HuH-7.5 (cell line): ENCODE measurements at regions not wholly inside any gene's neighbourhood (a gene's known extent, or its start where the extent isn't known, plus 50 kb on each side); places are given as distances from the start of the nearest gene placed in this dataset.

Experiments used
- DNase-seq: peaks from one replicate; pipeline ENCODE4 v3.0.0; 2011; ENCODE audit warnings: low spot score

DNA sequence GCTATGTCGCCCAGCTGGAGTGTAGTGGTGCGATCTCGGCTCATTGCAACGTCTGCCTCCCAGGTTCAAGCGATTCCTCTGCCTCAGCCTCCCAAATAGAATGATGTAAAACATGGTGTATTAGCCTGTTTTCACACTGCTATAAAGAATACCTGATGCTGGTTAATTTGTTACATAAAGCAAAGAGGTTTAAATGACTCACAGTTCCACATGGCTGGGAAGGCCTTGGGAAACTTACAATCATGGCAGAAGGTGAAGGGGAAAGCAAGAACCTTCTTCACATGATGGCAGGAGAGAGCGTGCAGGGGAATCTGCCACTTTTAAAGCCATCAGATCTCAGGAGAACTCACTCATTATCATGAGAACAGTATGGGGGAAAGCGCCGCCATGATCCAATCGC, 1191.8 kb downstream of the ARAP2 start:
- DNase-seq = no peak

DNA sequence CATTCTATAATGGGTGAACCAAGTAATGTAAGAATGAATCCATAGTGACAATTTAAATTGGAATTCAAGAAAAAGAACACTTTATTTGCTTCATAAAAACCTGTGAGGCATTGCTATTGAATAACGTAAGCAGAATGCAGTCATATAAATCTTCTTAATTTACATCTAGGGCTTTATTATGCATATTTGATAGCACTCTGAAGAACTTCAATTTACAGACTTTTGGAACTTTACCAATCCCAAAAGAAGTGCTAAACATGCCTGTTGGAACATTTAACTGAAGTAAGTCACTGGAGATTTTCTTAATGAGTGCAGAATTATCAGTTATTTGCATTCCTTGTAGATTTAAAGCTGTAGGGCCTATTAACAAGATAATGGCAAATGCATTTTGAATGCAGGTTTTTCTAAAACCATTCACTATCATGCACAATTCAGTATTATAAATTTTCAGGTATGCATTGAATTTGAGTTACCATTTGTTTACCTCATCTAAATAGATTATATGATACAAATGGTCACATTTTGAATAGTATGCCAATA, 1181.2 kb downstream of the ARAP2 start:
- no peak for DNase-seq

DNA sequence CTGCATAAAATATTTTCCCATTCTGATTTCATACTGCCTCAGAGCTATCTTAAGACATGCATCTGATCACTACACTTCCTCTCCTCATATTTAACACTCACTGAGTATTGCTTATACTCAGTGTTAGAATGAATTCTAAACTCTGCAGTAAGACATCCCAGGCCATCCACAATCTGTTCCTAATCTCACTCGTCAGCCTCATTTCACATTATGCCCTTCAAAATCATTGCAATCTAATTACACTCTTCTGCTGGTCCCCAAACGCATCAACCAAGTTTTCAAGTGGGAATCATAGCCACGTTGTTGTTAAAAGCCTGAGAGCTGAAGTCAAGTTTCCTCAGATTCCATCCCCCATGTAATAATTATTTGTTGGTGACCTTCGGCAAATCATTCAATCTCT, 1177.9 kb downstream of the ARAP2 start:
- no peak for DNase-seq

DNA sequence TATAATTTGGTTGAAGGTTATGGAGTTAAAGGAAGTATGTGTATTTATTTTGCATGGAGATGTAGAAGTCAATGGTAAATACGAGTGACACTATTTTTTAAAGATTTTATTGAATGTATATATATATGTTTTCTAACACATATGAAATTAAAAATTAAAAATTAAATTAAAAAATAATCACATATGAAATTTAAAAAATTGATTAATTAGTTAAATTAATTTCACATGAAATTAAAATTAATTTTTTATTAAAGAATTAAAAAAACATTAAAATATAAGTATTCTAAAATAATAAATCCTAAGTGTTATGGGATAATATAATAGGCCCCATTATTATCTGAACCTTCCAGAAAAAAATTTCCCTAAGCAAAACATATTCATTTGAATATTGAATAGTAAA, 1163.5 kb downstream of the ARAP2 start:
- DNase-seq = no peak

DNA sequence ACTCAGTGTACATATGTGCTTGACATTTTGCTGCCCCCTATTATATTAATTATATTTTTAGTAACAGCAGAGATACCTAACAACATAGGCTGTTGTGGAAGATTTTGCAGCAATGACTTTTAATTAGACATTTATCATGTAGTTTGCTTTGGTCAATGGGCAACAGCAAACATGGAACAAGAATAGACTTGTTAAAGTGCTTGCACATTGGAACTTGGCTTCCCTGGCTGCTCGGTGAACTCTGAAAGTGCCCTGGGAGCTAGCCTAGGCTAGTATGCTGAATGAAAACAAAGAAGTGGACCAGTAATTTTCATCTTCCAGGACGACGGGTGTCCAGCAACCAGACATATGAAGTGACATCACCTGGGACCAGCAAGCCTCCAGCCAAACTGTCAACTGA, 1157.1 kb downstream of the ARAP2 start:
- no peak for DNase-seq

DNA sequence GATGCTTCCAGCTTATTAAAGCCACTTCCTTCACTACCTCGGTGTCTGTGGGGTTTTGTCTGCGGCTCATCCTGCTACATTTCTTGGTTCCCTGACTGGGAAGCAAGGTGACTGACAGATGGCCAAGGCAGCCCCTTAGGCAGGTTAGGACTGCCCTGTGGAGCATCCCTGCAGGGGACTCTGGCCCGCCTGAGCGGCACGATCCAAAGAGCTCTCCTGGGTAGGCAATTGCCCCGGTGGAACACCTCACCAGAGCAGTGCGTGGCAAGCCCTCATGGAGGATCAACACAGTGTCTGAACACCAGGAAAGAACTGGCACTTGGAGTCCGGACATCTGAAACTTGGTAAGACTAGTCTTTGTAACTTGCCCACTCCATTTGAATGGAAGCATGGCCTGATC, 1143.4 kb downstream of the ARAP2 start:
- no peak for DNase-seq

DNA sequence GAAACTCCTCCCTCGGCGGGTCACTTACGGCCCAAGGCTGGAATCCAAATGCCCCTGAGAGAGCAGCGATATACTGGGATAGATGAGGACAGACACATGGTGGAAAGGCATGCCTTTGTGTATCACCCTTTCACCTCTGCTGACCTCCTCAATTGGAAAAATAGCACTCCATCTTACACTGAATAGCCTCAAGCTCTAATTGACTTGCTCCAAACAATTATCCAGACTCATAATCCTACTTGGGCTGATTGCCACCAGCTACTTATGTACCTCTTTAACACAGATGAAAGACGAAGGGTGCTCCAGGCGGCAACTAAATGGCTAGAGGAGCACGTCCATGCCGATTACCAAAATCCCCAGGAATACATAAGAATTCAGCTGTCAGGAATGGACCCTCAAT, 1142.2 kb downstream of the ARAP2 start:
- DNase-seq = no peak

DNA sequence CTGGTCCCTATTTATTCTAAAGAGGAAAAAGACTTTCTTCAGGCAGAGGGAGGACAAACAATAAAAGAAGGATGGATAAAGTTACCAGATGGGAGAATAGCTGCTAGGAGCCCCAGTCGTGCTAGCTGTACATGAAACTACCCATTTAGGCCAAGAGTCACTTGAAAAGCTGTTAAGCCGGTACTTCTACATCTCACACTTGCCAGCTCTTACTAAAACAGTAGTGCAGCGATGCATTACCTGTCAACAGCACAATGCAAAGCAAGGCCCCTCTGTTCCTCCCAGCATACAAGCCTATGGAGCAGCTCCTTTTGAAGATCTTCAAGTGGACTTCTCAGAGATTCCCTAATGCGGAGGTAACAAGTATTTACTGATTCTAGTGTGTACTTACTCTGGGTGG, 1138.8 kb downstream of the ARAP2 start:
- DNase-seq = no peak

DNA sequence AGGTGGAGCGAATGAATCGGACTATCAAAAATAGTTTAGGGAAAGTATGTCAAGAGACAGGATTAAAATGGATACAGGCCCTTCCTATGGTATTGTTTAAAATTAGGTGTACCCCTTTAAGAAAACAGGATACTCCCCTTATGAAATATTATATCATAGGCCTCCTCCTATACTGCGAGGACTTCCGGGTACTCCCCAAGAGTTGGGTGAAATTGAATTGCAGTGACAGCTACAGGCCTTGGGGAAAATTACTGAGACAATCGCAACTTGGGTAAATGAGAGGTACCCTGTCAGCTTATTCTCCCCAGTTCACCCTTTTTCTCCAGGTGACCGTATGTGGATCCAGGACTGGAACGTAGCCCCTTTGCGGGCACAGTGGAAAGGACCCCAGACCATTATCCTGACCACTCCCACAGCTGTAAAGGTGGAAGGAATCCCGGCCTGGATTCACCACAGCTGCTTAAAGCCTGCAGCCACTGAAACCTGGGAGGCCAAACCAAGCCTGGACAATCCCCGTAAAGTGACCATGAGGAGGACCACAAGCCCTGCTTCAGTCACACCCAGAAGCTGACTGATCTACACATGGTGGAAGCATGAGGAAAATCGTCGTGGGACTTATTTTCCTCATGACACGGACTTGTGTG, 1138.1 kb downstream of the ARAP2 start:
- no peak for DNase-seq

DNA sequence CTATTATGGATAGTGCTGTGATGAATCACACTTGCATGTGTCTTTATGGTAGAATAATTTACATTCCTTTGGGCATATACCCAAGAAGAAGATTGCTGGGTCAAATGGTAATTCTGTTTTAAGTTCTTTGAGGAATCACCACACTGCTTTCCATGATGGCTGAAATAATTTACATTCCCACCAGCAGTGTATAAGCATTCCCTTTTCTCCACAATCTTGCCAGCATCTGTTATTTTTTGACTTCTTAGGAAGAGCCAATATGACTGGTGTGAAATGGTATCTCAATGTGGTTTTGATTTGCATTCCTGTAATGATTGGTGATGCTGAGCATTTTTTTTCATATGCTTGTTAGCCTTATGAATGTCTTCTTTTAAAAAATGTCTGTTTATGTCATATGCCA, 1120.2 kb downstream of the ARAP2 start:
- no peak for DNase-seq

DNA sequence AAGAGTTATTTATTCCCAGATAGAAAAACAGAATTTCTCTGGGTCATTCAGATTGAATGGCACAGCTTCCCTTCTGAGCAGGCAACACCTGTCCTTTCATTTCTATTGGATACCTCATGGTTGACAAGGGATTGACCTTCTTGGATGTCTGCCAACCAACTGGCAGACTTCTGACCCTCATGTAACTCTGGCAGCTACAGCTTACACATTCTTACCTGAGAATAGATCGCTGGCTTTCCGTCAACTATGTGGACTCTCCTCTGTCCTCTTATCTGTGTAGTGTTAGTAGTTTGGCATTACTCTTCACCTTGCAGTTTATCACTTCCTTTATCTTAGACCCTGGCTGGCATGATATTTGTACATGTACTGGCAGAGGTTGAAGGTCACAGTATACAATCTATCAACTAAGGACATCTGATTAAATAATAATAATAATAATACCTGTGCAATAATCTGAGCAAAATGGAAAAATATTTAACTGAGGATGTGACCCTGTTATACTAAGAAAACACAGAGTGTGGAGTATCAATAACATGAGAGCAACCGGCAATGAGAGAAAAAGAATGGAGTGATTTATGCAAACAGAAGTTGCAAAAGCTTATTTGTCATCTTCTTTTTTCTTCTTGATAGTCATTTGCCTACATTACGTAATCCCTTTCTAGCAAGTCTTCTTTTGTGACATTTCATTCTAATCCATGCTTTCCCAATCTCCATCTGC, 1118.2 kb downstream of the ARAP2 start:
- DNase-seq = peak; percentile 7

DNA sequence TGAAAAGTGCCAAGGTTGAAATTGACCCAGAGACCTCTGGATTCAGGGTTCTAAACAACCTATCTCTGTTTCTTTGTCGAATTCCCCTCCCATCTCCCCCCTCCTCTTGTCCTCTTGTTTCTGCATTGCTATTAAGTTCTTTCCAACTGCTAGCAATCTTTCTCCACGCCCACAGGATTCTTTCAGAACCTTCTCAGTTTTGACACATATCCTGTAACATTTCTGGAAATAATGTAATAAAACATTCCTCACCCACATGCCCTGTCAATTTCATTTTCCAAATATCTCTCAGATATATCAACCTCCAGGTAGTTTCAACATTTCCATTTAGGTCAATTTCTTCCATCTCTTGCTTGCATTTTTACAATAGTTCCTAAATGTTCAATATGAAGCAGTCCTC, 1105.9 kb downstream of the ARAP2 start:
- no peak for DNase-seq

DNA sequence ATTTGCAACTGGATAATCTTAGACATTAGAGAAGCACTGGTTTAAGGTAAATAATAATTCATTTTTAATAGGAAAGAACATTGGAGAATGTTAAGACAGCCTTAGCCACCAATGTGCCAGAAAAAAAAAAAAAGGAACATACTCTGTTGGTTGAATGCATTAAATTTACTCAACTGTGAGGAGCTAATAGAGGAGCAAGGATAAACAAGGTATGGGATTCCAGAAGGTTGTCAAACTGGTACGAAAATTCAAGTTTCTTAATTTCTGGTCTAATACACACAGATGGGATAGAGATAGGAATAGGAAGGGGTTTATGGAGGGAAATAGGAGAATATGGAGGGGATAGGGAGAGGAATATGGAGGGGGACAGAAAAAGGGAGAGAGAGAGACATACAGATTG, 1096.6 kb downstream of the ARAP2 start:
- no peak for DNase-seq

DNA sequence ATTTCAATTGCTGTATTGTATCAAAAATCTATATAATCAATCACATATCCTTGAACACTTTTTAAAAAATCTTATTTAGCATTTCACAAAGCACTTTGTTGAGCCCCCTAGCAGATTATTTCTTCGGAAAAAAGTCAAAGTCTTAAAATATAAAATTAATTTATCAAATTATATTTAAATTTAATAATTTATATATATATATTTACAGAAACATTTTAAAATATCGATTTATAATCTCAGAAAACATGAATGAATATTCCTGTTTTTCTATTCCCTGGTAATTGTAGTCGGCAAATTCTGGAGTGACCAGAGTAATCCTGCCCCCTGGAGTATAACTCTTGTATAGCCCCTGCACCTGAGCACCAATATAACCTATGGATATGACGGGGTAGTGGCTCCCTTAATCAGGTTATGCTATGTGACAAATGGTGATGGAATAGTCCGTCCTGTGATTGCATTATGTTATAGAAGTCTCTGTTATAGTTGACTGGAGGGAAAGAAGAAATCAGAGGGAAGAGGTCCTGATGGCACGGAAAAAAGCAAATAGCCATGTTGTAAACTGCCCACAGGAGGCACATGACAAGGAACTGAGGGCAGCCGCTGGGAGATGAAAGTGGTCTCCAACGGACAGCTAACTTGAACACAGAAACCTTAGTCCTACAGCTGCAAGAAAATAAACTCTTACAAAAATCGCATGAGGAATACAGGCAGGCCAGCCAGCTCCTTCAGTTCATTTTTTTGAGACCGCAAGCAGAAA, 1092.3 kb downstream of the ARAP2 start:
- peak; percentile 5 for DNase-seq

DNA sequence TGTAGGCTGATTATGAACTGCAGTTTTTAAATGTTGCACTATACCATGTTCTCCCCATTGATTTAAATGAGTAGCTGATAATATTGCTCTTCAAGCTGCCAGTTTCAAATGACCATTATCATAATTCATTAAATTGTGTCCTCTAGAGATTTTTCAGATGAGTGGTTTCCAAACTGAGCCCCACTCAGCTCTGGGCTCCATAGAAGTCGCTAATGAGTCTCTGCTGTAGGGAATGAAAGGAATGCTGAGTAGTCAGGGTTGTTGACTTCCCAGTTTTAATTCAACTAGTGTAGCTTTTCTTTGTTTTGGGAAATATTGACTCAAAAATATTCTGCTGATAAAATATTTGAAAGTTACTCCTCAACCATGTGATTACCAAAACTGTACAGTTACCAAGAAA, 1081.1 kb downstream of the ARAP2 start:
- DNase-seq = no peak

DNA sequence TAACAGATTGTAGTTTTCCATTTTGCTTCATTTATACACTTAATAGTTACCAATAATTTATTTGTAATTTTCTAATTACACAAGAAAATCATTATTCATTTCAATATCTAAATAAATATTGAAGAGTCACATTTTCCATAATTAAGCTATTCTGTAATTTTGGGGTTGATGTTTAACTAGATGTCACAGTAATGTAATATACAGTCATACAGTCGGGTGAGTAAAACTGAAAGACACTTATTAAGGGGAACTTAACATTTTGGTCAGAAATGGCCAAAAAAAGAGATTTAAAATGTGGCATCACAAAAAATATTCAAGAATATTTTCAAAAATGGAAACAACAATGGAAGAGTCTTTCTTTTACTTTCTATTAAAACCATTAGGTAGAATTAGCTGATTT, 1080.3 kb downstream of the ARAP2 start:
- no peak for DNase-seq

DNA sequence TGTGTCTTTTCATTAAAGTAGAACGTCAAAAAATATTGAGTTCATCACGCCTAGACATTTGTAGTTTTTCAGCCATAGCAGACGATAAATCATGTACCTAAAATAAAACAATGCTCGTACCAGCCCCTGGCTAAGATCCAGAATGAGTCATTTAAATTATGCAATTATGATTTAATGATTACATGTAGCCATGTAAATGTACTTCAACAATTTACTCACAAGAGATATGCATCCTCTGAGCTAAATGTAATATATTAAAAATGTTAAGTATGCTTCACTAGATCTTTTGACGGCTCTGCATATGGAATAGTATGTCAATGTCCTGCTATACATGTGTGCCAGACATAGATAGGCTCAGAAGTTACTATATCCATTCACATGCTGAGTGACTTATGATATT, 1077.8 kb downstream of the ARAP2 start:
- DNase-seq = no peak

DNA sequence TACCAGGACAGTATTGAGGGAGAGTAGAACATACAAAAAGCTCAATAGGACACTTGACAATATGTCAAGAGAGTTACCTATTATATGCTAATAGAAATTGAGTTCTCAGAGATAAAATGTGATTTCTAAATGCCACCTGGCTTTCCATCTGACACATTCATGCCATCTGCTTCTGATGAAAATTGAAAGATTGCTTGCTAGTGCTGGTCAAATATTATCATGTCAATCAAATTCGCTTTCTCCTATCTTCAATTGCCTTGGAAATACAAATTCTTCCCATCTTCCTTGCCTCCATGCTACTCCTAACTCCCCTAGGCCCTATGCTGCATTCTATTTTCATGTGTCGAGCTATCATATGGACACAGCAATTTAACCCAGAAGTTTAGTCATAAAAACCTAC, 1076.9 kb downstream of the ARAP2 start:
- DNase-seq = no peak

DNA sequence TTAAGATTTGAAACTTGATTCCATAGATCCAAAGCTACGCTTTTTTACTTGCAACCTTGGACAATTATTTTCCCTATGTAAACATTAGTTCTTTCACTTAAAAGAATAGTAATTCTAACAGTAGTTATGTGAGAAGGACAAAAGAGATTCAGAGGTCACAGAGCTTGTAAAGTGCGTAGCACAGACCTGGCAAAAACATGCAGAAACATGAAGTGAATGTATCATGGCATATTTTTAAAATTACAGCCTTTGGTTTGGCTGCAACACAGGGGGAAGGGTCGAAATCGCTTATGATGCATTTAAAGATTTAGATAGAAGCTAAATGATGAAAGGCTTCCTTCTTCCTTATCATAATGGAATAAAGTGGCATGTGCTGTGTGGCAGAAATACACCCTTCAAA, 1068.8 kb downstream of the ARAP2 start:
- no peak for DNase-seq

DNA sequence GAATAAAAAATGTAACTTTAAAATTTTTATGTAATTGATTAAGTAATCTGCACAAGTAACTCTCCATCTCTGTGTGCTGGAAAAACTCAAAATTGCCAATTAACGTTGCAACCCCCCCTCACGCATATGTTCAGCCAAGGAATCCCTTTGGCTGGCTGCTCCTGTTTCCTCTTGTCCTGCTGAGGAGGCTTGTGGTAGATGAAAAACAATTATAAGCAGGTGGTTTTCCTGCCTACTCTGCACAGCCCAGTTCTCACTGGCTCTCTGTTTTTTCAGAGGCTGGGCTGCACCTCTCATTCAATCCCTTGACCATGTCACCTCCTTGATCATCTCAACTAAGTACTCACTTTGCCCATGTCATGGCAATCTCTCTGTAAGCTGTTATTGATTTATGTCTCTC, 1068.4 kb downstream of the ARAP2 start:
- DNase-seq = no peak

DNA sequence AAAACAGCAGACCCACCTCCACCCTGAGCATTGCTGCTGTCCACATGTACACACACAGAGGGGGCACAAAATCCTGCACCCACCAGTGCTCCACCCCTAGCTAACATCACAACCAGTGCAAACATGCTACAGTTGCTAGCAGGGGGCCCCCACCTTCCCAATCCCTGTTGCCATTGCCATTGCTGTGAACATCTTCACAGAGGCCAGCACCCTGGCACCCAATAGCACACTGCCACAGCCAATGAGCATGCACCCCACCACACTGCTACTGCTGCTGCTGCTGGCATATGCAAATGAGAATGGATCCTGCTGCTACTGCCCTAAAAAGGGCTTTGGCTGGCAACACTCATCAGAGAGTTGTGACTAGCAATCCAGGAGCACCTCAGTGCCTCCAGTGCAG, 1061.9 kb downstream of the ARAP2 start:
- DNase-seq = no peak

DNA sequence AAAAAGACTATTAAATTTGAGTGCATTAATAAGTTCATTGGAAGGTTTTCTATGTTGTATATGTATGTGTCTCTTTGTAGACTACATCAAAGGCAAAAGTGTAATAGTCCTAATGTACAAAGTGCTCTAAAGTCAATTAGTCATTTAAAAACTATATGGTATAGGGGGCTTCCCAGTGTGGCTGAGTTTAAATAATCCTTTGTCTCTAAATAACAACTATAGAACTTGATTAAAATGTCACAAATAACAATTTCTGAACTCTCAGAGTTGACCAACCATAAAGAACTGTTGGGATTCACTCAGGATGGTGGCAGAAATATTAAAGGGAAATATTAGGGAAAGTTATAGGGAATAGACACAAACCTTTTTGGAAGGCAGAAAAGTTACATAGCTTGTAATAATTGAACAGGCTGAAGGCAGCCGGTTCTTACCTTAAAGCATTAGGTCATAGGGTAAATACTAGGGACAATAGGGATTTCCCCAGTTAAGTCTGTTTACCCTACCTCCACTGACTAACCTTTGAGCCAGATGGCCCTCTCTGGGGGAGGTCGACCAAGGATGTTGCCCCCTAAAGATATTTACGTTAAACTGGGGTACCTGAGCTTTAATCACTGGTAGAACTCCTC, 1054.2 kb downstream of the ARAP2 start:
- DNase-seq = no peak

DNA sequence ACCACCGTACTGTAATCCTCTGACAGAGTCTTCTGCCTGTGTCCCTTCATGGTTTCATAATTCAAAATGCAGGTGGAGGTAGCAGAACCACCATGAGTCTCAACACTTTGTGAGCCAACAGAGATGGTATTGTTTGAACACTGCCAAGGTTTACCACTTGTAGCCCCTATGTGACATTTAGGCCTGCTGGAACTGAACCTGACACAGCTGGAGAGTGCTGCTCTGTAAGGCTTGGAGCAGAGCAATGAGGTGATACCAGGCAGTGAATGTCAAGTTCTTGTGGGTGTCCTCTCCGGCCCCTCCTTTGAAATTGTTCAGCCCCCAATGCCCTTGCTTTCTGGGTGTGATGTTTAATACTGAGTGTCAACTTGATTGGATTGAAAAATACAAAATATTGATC, 1042.9 kb downstream of the ARAP2 start:
- no peak for DNase-seq
